Stomach (tissue), 4 donors: ENCODE measurements at regions not wholly inside any gene's neighbourhood (a gene's known extent, or its start where the extent isn't known, plus 50 kb on each side); places are given as distances from the start of the nearest gene placed in this dataset.
"Not testable (repeated sequence)": the region's sequence is repeated elsewhere in the genome, so short reads cannot be mapped to it uniquely, and the experiment has no call there.

Experiments used
- EP300 ChIP-seq: sonication (generic); formaldehyde crosslinking; IDR thresholded peaks from one replicate; pipeline ENCODE4 v1.6.1; 2017; ENCODE audit warnings: antibody characterized with exemption
- POLR2A ChIP-seq, 4 donors: fragments of 450-650 bp; IDR thresholded peaks; one replicate each; pipeline ENCODE4 v1.6.1; 2016; ENCODE audit warnings: antibody characterized with exemption in 4 of 4, control low read depth in 2 of 4, mild to moderate bottlenecking in 1 of 4, moderate library complexity in 1 of 4
- POLR2AphosphoS5 ChIP-seq, 3 donors: sonication (generic); formaldehyde crosslinking; IDR thresholded peaks; one replicate each; pipeline ENCODE4 v1.6.1; 2016; ENCODE audit warnings: antibody characterized with exemption in 3 of 3
- TF ChIP-seq, protein P1 (sequence below), 7 experiments: fragments of 450-650 bp in 4 of 7; fragments of 200-600 bp in 3 of 7; sonication (generic) in 3 of 7; IDR thresholded peaks; one replicate each; pipeline ENCODE4 v1.5.1; 2016 to 2019; ENCODE audit warnings: antibody characterized with exemption in 7 of 7, control low read depth in 2 of 7, mild to moderate bottlenecking in 1 of 7

DNA sequence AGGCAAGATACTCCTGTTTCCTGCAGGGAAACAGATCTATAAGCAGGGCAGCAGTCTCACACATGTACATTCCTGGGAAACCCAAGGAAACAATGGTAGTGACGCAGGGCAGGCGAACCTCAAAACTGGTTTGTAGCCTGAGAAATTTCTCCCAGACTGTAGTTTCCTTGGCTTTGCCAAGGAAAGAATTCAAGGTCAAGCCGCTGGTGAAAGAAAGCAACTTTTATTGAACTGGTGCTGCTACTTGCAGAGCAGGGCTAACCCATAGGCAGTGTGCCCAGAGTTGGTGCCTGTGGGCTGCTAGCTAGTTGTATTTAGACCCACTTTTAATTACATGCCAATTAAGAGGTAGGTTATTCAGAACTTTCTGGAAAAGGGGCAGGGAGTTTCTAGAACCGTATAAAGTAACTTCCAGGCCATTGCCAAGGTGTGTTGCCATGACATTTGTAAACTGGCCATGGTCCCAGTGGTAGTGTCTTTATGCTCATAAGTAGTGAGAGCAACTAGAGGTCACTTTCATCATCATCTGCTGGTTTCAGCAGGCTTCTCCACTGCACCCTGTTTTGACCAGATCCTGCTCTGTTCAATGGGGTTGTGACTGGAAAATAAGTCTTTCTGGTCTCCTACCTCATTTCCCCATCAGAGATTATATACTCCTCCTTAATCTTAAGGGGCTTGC, 89.7 kb downstream of the PPIAL4C start:
- TF ChIP-seq, protein P1, sequence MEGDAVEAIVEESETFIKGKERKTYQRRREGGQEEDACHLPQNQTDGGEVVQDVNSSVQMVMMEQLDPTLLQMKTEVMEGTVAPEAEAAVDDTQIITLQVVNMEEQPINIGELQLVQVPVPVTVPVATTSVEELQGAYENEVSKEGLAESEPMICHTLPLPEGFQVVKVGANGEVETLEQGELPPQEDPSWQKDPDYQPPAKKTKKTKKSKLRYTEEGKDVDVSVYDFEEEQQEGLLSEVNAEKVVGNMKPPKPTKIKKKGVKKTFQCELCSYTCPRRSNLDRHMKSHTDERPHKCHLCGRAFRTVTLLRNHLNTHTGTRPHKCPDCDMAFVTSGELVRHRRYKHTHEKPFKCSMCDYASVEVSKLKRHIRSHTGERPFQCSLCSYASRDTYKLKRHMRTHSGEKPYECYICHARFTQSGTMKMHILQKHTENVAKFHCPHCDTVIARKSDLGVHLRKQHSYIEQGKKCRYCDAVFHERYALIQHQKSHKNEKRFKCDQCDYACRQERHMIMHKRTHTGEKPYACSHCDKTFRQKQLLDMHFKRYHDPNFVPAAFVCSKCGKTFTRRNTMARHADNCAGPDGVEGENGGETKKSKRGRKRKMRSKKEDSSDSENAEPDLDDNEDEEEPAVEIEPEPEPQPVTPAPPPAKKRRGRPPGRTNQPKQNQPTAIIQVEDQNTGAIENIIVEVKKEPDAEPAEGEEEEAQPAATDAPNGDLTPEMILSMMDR (IDR thresholded peaks at IDR 0.05): not testable (repeated sequence)
- TF ChIP-seq POLR2A (IDR thresholded peaks at IDR 0.05); EP300; POLR2AphosphoS5 (IDR thresholded peaks at IDR 0.05): not testable (repeated sequence)
